CMK (cell line): ENCODE measurements at regions not wholly inside any gene's neighbourhood (a gene's known extent, or its start where the extent isn't known, plus 50 kb on each side); places are given as distances from the start of the nearest gene placed in this dataset.

ENCODE experiments used
- DNase-seq: peaks from one replicate; pipeline ENCODE4 v3.0.0-alpha.2; 2010; ENCODE audit warnings: low read depth

- no peak for DNase-seq
These were observed 134.7 kb upstream of the IFNGR1 start for GRCh38 chr6:137353842-137354397.

DNA sequence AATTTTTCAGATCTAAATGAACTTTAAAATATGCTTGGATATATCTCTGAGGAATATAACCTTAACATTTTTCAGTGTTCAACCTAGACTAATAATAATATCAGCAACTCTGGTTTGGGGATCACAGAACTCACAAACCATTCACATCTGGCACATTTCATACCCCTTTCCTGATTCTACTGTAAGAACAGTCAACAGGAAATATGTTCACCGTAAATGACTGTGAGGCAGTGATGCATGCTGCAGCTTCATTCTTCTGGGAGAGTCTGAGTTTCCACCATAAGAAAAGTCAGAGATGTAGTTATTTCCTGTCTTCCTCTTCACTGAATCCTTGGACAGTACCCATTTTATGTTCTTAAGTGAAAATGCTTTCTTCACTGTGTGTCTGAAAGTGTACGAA is 134.2 kb upstream of the IFNGR1 start:
- DNase-seq: no peak

DNA sequence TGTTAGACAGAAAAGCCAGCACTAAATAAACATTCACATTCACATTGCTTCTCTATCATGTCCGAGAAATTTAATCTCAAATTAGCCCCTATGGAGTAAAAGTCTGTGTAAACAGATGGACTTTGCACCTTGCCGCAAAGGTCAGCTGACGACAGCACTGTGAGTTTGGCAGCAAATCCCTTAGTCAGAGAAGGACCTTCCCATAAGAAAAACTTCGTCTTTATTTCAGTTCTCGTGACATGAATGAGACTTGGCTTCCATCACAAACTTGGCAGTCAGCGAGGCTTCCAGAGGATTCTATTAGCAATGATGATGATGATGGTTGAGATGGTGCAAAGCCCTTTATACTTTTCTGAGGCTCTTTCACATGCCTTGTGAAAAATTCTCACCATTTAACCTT is 133.7 kb upstream of the IFNGR1 start:
- DNase-seq: no peak

DNA sequence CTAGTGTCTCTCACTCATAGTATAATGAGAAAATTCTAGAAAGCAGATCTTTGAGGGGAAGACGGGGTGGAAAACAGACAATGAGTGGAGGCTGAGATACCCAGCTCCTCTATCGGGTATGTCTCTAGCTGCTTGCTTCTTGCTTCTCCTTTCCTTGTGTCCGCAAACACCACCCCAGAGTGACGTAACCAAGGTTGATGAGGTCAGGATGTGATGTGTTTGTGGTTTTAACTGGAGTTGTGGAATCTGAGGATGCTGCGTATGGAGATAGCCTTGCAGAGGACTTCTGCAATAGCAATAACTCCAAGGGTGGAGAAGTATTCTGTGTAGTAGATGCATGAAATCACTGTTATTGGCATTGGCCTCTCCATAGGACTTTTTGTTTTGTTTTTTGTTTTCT is 132.7 kb upstream of the IFNGR1 start:
- DNase-seq: no peak

- no peak for DNase-seq
These were observed 131.7 kb upstream of the IFNGR1 start for GRCh38 chr6:137350857-137351256.

GRCh38 chr6:137349856-137350830 is 131.0 kb upstream of the IFNGR1 start:
- DNase-seq: no peak

- DNase-seq: no peak
These were observed 129.6 kb upstream of the IFNGR1 start for GRCh38 chr6:137348777-137349176.

GRCh38 chr6:137343241-137343640 is 124.1 kb upstream of the IFNGR1 start:
- no peak for DNase-seq

GRCh38 chr6:137342607-137343190 is 123.5 kb upstream of the IFNGR1 start:
- no peak for DNase-seq

DNA sequence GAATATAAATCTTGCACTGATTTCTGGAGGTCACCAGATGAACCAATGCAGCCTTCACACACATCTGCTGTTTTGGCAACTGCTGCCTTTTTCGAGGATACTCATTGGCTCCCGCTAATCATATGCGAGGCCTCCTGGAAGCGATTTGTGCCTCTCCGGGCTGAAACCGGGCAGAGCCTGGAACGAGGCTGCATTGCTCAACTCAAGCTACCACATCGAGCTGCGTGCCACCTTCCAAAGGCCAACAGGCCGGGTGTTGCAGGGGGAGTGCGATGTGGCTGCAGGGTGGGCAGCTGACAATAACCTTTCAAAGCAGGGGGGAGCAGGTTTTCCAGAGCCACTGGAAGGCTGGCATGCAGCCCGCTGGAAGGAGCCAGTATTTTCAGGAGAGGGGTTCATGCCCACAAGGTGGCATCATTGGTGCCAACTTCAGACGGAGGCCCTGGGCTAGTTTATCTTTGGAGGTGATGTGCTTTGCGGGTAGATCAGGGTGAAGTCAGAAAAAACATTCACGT is 122.6 kb upstream of the IFNGR1 start:
- no peak for DNase-seq

DNA sequence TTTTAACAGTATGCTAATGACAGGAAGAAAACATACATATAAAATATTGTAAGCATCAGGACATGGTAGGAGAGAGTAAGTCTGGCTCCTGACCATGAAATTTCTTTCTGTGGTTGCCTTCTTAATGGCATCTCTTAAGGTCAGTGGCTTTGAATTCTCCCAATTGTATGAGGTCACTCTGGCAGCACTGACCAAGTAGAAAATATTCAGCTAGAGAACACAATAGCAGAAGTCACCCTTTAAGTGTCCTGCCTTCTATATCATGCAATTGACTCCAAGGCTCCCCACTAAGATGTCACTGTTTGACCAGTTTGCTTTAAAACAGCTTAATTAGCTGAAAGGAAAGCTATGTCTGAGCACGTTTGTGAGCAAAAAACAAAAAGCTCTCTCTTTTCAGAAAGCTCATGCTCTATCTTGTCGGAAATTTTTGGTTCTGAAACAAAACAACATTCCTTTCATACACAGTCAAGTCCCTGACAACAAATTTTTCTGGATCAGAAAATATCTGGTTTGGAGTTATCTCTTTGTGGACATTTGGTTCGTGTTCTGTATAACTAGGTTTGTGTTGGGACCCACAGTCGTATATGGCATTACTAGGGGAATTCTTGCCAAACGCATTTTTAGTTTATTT is 120.9 kb upstream of the IFNGR1 start:
- no peak for DNase-seq

DNA sequence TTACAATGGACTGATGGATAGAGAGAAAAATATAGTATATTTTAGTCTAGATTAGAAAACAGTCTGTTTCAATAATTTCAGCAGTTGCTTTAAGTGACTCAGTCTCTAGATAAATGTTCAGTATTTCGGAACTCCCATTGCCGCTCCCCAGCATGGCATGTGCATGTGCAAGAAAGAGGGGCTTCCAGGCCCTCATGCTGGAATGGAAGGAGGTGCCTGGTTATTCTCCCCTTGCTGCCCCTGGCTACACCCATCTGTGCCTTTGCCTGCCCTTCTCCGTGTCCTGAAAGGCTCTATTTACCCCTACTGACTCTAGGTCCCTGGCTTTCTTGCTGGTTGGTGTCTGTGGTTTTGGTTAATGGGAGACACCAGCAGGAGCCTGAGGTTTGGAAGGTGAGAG is 115.7 kb upstream of the IFNGR1 start:
- no peak for DNase-seq

DNA sequence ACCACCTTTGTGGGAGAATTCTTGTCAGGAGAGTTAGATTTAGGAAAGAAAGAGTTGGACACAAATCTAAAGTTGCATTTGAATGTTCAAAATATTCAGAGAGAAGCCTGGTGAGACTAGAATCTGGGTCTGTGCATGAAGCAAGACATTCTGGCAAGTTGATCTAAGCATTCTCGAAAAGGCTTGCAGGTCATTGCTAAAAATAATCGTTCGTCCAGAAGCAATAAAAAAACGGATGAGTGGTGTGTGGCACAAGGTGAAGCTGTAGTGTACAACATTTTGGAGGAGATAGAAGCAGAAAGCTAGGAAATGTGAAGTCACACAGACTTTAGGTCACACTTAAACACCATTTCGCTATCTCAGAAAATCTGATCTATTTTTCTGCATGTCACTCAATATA is 114.9 kb upstream of the IFNGR1 start:
- DNase-seq: no peak

- DNase-seq: no peak
These were observed 113.6 kb upstream of the IFNGR1 start for GRCh38 chr6:137332637-137333280.

DNA sequence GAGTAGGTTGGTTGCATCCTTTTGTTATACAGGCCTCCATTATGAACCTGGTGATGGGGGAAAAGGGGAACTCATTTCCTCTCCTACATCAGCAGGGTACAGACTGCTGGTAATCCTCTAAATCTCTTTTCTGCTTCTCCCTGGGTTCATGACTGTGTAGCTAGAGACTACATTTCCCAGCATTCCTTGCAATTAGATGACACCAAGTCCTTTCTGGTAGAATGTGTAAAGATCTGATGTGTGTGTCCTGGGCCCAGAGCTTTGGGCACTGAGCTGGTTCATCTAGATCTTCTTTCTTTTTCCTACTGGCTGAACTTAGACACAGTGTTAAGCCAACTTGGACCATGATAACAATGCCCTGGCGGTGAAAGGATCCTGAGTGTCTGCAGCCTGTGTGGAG is 104.7 kb upstream of the IFNGR1 start:
- no peak for DNase-seq

DNA sequence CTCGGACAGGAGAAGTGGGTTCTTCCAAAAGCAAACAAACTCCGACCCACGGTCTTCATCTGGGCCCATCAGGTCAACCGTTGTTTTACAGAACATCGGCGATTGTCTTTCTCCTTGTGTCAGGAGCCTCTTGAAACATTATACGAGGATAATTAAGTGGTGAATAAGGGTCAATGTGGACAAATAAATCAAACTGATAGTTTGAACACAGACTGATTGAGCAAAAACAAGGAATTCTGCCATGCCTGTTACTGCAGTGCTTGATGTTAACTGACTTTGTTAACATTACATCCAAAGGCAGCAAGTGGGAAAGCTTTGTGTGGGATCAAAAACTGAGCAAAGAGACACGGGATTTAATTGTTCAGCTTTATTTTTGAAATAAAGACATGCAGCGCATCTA is 101.1 kb upstream of the IFNGR1 start:
- DNase-seq: no peak

GRCh38 chr6:137316626-137317025 is 97.4 kb upstream of the IFNGR1 start:
- no peak for DNase-seq

DNA sequence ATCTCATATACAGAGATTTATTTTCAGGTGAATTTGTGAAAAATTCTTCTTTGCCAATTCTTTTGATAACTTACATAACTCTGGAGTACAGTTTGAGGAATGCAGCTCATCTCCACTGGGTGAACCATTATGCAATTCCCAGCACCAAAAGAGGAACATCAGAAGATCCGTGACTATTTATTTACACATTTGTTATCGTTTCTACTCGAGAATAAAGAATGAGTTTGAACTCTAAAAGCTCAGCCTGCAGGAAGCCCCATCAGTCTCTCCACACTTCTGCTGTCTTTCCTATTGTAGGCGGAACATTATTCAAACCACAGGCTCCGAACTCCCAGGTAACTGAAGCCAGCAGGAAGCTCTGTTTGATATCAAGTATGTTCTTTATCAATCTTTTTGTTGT is 95.9 kb upstream of the IFNGR1 start:
- no peak for DNase-seq

DNA sequence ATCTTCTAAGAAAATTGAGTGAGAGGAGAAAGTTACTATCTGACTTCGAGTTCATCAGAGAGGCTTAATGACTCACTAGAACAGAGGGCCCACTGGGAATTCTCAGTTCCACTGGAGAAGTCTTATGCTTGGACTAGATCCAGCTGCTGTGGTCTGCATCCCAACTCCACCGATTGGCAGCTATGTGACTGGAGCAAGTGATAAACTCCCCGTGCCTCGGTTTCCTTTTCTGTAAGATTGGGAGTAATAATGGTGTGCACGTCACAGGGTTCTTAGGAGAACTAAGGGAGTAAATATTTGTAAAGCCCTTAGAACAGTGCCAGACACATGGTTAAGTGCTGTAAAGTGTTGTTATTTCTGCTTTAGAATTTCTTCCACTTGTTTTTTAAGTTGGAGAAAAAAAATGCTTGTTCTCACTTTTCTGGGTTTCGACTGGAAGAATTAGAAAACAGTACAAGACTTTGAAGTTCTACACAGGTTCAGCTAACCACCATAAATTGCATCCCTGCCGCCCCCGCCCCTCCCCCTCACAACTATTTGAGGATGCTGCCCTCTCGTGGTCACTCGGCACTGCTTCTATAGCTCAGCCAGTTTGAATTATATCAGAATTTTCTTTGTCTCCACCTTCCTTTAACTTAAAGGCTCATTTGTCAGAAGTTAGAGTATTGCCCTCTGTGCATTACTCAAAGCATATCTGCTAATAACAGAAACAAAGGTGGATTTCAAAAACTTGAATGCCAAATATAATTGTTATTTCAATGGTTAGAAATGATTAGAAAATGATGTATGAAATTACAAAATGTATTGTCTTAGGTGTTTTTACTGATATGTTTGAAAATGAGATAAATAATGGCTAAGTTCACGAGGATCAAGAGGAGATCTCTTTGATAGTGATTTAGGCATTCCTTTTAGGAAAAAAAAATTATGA is 95.0 kb upstream of the IFNGR1 start:
- DNase-seq: no peak

DNA sequence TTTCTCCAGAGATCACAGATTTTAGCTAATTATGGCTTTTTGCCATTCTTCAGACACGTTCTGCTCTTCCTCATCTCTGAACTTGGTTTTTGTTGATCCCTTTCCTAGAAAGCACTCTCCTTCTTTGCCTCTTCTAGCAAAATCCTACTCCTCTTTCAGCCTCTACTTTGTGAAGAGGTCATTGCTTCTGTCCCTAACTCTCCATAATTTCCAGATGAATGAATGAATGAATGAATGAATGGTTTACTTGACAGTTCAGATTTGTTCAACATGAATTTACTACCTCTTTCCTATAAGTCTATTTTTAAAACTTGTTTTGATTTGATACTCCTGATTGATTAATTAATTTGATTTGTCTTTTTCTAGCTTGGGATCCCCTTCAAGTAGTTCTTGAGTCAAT is 94.0 kb upstream of the IFNGR1 start:
- no peak for DNase-seq

GRCh38 chr6:137311940-137312339 is 92.8 kb upstream of the IFNGR1 start:
- no peak for DNase-seq
